ENCODE measurements at regions not wholly inside any gene's neighbourhood (a gene's known extent, or its start where the extent isn't known, plus 50 kb on each side); places are given as distances from the start of the nearest gene placed in this dataset.

DNA sequence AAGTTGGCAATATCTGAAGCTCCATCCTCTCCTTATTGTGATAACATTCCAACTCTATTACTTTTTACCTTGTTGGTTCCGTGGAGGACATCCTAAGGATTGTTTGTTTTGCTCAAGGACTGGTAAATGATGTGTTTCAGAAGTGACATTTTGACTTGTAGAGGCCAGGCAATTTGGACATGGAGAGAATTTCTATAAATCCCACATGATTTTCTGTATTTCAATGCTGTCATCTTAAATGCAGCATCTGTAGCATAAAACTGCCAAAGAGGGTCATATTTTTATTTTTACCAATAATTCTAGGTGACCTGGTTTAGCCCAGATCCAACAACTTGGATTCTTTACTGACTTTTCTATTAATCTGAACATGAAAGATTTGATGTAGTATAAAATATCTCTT, 328.4 kb downstream of the BMP4 start:
- no peak for TF ChIP-seq POLR2A (IDR thresholded peaks at IDR 0.05)
- TF ChIP-seq, protein P1, sequence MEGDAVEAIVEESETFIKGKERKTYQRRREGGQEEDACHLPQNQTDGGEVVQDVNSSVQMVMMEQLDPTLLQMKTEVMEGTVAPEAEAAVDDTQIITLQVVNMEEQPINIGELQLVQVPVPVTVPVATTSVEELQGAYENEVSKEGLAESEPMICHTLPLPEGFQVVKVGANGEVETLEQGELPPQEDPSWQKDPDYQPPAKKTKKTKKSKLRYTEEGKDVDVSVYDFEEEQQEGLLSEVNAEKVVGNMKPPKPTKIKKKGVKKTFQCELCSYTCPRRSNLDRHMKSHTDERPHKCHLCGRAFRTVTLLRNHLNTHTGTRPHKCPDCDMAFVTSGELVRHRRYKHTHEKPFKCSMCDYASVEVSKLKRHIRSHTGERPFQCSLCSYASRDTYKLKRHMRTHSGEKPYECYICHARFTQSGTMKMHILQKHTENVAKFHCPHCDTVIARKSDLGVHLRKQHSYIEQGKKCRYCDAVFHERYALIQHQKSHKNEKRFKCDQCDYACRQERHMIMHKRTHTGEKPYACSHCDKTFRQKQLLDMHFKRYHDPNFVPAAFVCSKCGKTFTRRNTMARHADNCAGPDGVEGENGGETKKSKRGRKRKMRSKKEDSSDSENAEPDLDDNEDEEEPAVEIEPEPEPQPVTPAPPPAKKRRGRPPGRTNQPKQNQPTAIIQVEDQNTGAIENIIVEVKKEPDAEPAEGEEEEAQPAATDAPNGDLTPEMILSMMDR (IDR thresholded peaks at IDR 0.05): no peak

Data from ovary (tissue), 3 donors.